Mesendoderm (in vitro differentiated cells): ENCODE measurements at regions not wholly inside any gene's neighbourhood (a gene's known extent, or its start where the extent isn't known, plus 50 kb on each side); places are given as distances from the start of the nearest gene placed in this dataset.

Source experiments
- DNase-seq: peaks from one replicate; pipeline ENCODE4 v3.0.0; 2013
- H2AK5ac ChIP-seq: 2 replicates; pipeline ENCODE4 v1.6.1; 2013; ENCODE audit warnings: low read length, inconsistent platforms
- H2BK120ac ChIP-seq: 2 replicates; pipeline ENCODE4 v1.6.1; 2013; ENCODE audit warnings: low read depth, mild to moderate bottlenecking, low read length, moderate library complexity, mixed read lengths
- H2BK15ac ChIP-seq: replicated peaks from 2 replicates; pipeline ENCODE4 v1.6.1; 2013; ENCODE audit warnings: low read depth, mild to moderate bottlenecking, moderate library complexity
- H2BK5ac ChIP-seq: 2 replicates; pipeline ENCODE4 v1.6.1; 2013; ENCODE audit warnings: low read length, inconsistent platforms
- H3K18ac ChIP-seq: 2 replicates; pipeline ENCODE4 v1.6.1; 2013; ENCODE audit warnings: mild to moderate bottlenecking, low read length, mixed read lengths
- H3K23ac ChIP-seq: one replicate; pipeline ENCODE4 v1.6.1; 2013; ENCODE audit warnings: low read length
- H3K27ac ChIP-seq: 2 replicates; pipeline ENCODE4 v1.5.1; 2013; ENCODE audit warnings: low read depth, mild to moderate bottlenecking, inconsistent platforms, low read length, moderate library complexity
- H3K27me3 ChIP-seq: 2 replicates; pipeline ENCODE4 v1.6.1; 2013; ENCODE audit warnings: low read length, control low read depth, mild to moderate bottlenecking, inconsistent platforms; ENCODE audit not compliant: insufficient read depth, poor library complexity
- H3K36me3 ChIP-seq: 2 replicates; pipeline ENCODE4 v1.6.1; 2013; ENCODE audit warnings: low read length, inconsistent platforms; ENCODE audit not compliant: control insufficient read depth, insufficient read depth
- H3K4ac ChIP-seq: one replicate; pipeline ENCODE4 v1.6.1; 2013; ENCODE audit warnings: low read depth, mild to moderate bottlenecking, low read length, moderate library complexity
- H3K4me1 ChIP-seq: 2 replicates; pipeline ENCODE4 v1.6.1; 2013; ENCODE audit warnings: low read depth, low read length, inconsistent platforms; ENCODE audit not compliant: control insufficient read depth
- H3K4me2 ChIP-seq: 2 replicates; pipeline ENCODE4 v1.6.1; 2013; ENCODE audit warnings: low read length
- H3K4me3 ChIP-seq: 2 replicates; pipeline ENCODE4 v1.5.1; 2013; ENCODE audit warnings: mild to moderate bottlenecking, low read length
- H3K56ac ChIP-seq: one replicate; pipeline ENCODE4 v1.6.1; 2013; ENCODE audit warnings: low read length
- H3K79me1 ChIP-seq: 2 replicates; pipeline ENCODE4 v1.6.1; 2013; ENCODE audit warnings: low read length, inconsistent platforms
- H3K79me2 ChIP-seq: 2 replicates; pipeline ENCODE4 v1.6.1; 2013; ENCODE audit warnings: mild to moderate bottlenecking, low read length; ENCODE audit not compliant: control insufficient read depth, insufficient read depth
- H3K9ac ChIP-seq: 2 replicates; pipeline ENCODE4 v1.6.1; 2013; ENCODE audit warnings: low read length, inconsistent platforms
- H4K5ac ChIP-seq: one replicate; pipeline ENCODE4 v1.6.1; 2013; ENCODE audit warnings: low read length
- H4K8ac ChIP-seq: one replicate; pipeline ENCODE4 v1.6.1; 2013; ENCODE audit warnings: low read depth, mild to moderate bottlenecking, control low read depth, low read length, moderate library complexity
- WGBS: extraction: QIAGEN DNeasy Blood & Tissue Kit; methylation state at CpG from one replicate; pipeline ENCODE4 v1.1.7; 2013; ENCODE audit warnings: low lambda C conversion rate, missing lambda C conversion rate; ENCODE audit not compliant: insufficient coverage; ENCODE audit errors: extremely low coverage; 5-methylcytosine and 5-hydroxymethylcytosine counted together

- no peak overlapping the region for H3K56ac ChIP-seq
- H3K4me1 ChIP-seq = peaks cover 3% of the 10 kb centered on the region
- H3K79me1 ChIP-seq = no peaks in the 10 kb centered on the region
- H2AK5ac ChIP-seq = no peak overlapping the region
- H4K8ac ChIP-seq = no peak overlapping the region
- H3K27me3 ChIP-seq = no peaks in the 10 kb centered on the region
- H3K27ac ChIP-seq = no peak overlapping the region
- no peak overlapping the region for H2BK15ac ChIP-seq
- no peak overlapping the region for H3K23ac ChIP-seq
- H3K79me2 ChIP-seq = no peaks in the 10 kb centered on the region
- no peak overlapping the region for H3K18ac ChIP-seq
- H3K4ac ChIP-seq = no peak overlapping the region
- no CpG with 5 or more reads among the region's 3 CpGs for WGBS
- H4K5ac ChIP-seq = no peak overlapping the region
- DNase-seq = peak; percentile 66
- no peak overlapping the region for H2BK5ac ChIP-seq
- H2BK120ac ChIP-seq = no peak overlapping the region
- H3K36me3 ChIP-seq = no peaks in the 10 kb centered on the region
- H3K4me3 ChIP-seq = no peak overlapping the region
- H3K9ac ChIP-seq = no peak overlapping the region
- no peak overlapping the region for H3K4me2 ChIP-seq
Observed at GRCh38 chr1:5466487-5466886, 525.7 kb downstream of the NPHP4 start.

- H3K4me3 ChIP-seq = no peak overlapping the region
- H4K8ac ChIP-seq = no peak overlapping the region
- H2BK120ac ChIP-seq = no peak overlapping the region
- peaks cover 3% of the 10 kb centered on the region for H3K4me1 ChIP-seq
- no peak overlapping the region for H3K23ac ChIP-seq
- H2AK5ac ChIP-seq = no peak overlapping the region
- no peaks in the 10 kb centered on the region for H3K79me2 ChIP-seq
- no peak overlapping the region for H3K4ac ChIP-seq
- no peaks in the 10 kb centered on the region for H3K36me3 ChIP-seq
- no peak overlapping the region for H3K9ac ChIP-seq
- H3K4me2 ChIP-seq = no peak overlapping the region
- H4K5ac ChIP-seq = no peak overlapping the region
- no peak overlapping the region for H2BK15ac ChIP-seq
- DNase-seq = peak; percentile 48
- H3K18ac ChIP-seq = no peak overlapping the region
- H3K27me3 ChIP-seq = no peaks in the 10 kb centered on the region
- no peak overlapping the region for H3K56ac ChIP-seq
- H2BK5ac ChIP-seq = no peak overlapping the region
- no CpG with 5 or more reads among the region's 7 CpGs for WGBS
- no peak overlapping the region for H3K27ac ChIP-seq
- H3K79me1 ChIP-seq = no peaks in the 10 kb centered on the region
Observed at GRCh38 chr1:5465281-5465711, 526.9 kb downstream of the NPHP4 start.

DNA sequence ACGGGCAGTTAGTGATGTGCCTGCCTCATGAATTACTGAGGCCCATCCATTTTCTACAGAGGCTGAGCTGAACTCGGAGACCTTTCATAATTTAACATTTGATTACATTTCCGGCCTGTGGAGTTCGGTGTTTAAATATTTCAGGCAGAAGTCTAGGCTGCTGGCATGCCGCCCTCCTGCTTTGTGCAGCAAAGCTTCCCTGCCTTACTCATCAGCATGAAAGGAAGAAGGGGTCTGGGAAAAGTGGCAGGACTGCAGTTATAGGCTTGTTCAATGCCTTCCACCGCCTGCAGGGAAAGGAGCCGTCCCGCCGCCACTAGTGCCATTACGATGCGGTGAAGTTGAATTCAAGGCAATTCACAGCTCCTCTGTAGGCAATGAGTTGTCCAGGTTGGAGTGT lies 527.9 kb downstream of the NPHP4 start:
- Histone ChIP-seq H3K4me2 (no peak overlapping the region), H3K27ac (no peak overlapping the region), H3K4me1 (peaks cover 3% of the 10 kb centered on the region), H3K18ac (no peak overlapping the region), H2BK15ac (no peak overlapping the region), H2BK120ac (no peak overlapping the region), H2BK5ac (no peak overlapping the region), H3K36me3 (no peaks in the 10 kb centered on the region), H3K79me1 (no peaks in the 10 kb centered on the region), H4K5ac (no peak overlapping the region), H3K56ac (no peak overlapping the region), H3K4ac (no peak overlapping the region), H3K9ac (no peak overlapping the region), H4K8ac (no peak overlapping the region), H2AK5ac (no peak overlapping the region), H3K27me3 (no peaks in the 10 kb centered on the region), H3K23ac (no peak overlapping the region), H3K79me2 (no peaks in the 10 kb centered on the region), H3K4me3 (no peak overlapping the region)
- no peak for DNase-seq
- WGBS = no CpG with 5 or more reads among the region's 11 CpGs

DNA sequence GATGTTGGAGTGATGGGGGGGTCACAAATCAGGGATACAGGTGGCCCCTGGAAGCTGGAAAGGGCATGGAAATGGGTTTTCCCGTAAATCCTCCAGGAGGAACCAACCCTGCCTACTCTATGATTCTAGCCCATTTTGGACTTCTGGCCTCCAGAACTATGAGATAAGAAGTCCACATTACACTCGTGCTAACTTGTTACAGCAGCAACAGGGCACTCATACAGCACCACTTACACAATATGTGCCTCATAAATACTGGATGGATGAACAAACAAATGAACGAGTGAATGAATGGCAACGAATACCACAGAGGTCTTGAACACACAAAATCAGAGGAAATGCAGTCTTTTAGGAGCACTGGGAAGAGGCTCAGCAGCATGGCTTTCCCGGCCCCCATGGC lies 531.3 kb downstream of the NPHP4 start:
- no peak overlapping the region for H3K4me2 ChIP-seq
- DNase-seq = no peak

GRCh38 chr1:5459839-5460610 lies 532.2 kb downstream of the NPHP4 start:
- H3K27me3 ChIP-seq = no peaks in the 10 kb centered on the region
- H3K36me3 ChIP-seq = no peaks in the 10 kb centered on the region
- H4K5ac ChIP-seq = no peak overlapping the region
- H2AK5ac ChIP-seq = no peak overlapping the region
- no peaks in the 10 kb centered on the region for H3K79me2 ChIP-seq
- no peak overlapping the region for H3K4me3 ChIP-seq
- no peak overlapping the region for H3K56ac ChIP-seq
- no peak overlapping the region for H3K4ac ChIP-seq
- H2BK120ac ChIP-seq = no peak overlapping the region
- no peak for DNase-seq
- WGBS = no CpG with 5 or more reads among the region's 11 CpGs
- no peak overlapping the region for H3K23ac ChIP-seq
- no peaks in the 10 kb centered on the region for H3K79me1 ChIP-seq
- no peak overlapping the region for H3K18ac ChIP-seq
- no peak overlapping the region for H3K27ac ChIP-seq
- H4K8ac ChIP-seq = no peak overlapping the region
- H3K4me2 ChIP-seq = no peak overlapping the region
- peaks cover 10% of the 10 kb centered on the region for H3K4me1 ChIP-seq
- H2BK5ac ChIP-seq = no peak overlapping the region
- no peak overlapping the region for H3K9ac ChIP-seq
- H2BK15ac ChIP-seq = no peak overlapping the region

More for the DNA sequence above, 531.3 kb downstream of the NPHP4 start:
- Histone ChIP-seq H4K5ac (no peak overlapping the region), H3K79me2 (no peaks in the 10 kb centered on the region), H3K23ac (no peak overlapping the region), H4K8ac (no peak overlapping the region), H3K79me1 (no peaks in the 10 kb centered on the region), H3K4me3 (no peak overlapping the region), H3K56ac (no peak overlapping the region), H3K4me1 (peaks cover 8% of the 10 kb centered on the region), H2BK120ac (no peak overlapping the region), H3K36me3 (no peaks in the 10 kb centered on the region), H3K18ac (no peak overlapping the region), H3K27ac (no peak overlapping the region), H3K4ac (no peak overlapping the region), H2BK15ac (no peak overlapping the region), H2AK5ac (no peak overlapping the region), H3K9ac (no peak overlapping the region), H3K27me3 (no peaks in the 10 kb centered on the region), H2BK5ac (no peak overlapping the region)
- no CpG with 5 or more reads among the region's 5 CpGs for WGBS

DNA sequence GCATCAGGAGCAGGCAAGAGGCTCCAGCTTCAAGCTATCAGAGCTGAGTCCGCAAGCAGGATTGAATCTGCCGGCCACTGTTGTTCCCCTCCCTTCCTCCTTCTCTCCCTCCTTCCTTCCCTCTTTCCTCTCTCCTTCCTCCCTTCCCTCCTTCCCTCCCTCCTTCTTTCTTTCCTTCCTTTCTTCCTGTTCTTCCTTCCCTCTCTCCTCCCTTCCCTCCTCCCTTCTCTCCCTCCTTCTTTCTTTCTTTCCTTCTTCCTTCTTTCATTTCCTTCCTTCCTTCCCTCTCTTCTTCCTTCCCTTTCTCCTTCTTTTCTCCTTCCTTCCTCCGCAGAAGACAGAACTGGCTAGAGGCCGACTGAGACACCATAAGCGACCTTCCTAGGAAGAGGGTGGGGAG lies 534.0 kb downstream of the NPHP4 start:
- Histone ChIP-seq H4K5ac (no peak overlapping the region), H3K56ac (no peak overlapping the region), H2AK5ac (no peak overlapping the region), H3K18ac (no peak overlapping the region), H3K27me3 (no peaks in the 10 kb centered on the region), H2BK120ac (no peak overlapping the region), H3K4me1 (peaks cover 12% of the 10 kb centered on the region), H4K8ac (no peak overlapping the region), H3K79me2 (no peaks in the 10 kb centered on the region), H3K79me1 (no peaks in the 10 kb centered on the region), H3K27ac (no peak overlapping the region), H3K36me3 (no peaks in the 10 kb centered on the region), H2BK15ac (no peak overlapping the region), H3K9ac (no peak overlapping the region), H3K4ac (no peak overlapping the region), H3K4me2 (no peak overlapping the region), H2BK5ac (no peak overlapping the region), H3K4me3 (no peak overlapping the region), H3K23ac (no peak overlapping the region)
- WGBS = no CpG with 5 or more reads among the region's 5 CpGs
- DNase-seq = no peak
